GM12864 (cell line): ENCODE measurements at regions not wholly inside any gene's neighbourhood (a gene's known extent, or its start where the extent isn't known, plus 50 kb on each side); places are given as distances from the start of the nearest gene placed in this dataset.
"Not testable (repeated sequence)": the region's sequence is repeated elsewhere in the genome, so short reads cannot be mapped to it uniquely, and the experiment has no call there.

ENCODE experiments used
- DNase-seq: peaks from one replicate; pipeline ENCODE4 v3.0.0-alpha.2; 2011; ENCODE audit warnings: low read depth
- H3K4me3 ChIP-seq: 2 replicates; pipeline ENCODE4 v1.5.1; 2011; ENCODE audit warnings: mild to moderate bottlenecking, low read depth, low read length, control low read depth
- TF ChIP-seq, protein P1 (sequence below): IDR thresholded peaks from 2 replicates; pipeline ENCODE4 v1.5.1; 2011; ENCODE audit warnings: low read depth, mild to moderate bottlenecking, moderate library complexity, low read length, control low read depth, inconsistent platforms; ENCODE audit errors: missing control alignments

DNA sequence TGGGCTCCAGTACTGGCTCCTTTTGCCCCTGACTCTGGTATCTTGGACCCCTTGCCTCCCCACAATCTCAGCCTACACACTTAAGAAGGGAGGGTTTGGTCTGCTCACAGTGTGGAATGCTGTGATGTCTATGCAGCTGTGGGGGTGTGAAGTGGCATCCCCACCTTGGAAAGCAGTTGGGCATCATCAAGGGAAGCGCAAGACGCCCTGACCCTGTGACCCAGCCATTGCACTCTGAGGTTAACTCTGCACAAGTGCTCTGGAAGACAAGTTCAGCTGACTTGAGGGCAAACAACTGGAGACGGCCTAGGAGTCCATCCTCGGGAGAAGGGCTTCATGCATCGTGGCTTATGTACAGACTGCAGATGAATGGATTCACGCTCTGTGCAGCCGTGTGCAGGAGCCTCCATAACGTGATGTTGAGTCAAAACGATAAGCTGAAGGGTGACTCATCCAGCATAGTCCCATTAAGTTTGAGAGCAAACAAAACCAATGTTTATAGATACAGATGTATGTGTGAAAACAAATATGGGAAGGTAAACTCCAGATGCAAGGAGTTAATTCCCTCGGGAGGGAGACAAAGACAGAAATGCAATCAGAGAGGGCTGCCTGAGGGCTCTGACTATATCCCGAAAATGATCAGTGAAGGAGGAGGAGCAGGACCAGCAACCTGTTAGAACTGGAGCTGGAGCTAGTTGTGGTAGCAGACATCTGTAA is 86.8 kb downstream of the LSM3 start:
- TF ChIP-seq, protein P1, sequence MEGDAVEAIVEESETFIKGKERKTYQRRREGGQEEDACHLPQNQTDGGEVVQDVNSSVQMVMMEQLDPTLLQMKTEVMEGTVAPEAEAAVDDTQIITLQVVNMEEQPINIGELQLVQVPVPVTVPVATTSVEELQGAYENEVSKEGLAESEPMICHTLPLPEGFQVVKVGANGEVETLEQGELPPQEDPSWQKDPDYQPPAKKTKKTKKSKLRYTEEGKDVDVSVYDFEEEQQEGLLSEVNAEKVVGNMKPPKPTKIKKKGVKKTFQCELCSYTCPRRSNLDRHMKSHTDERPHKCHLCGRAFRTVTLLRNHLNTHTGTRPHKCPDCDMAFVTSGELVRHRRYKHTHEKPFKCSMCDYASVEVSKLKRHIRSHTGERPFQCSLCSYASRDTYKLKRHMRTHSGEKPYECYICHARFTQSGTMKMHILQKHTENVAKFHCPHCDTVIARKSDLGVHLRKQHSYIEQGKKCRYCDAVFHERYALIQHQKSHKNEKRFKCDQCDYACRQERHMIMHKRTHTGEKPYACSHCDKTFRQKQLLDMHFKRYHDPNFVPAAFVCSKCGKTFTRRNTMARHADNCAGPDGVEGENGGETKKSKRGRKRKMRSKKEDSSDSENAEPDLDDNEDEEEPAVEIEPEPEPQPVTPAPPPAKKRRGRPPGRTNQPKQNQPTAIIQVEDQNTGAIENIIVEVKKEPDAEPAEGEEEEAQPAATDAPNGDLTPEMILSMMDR: no peak
- DNase-seq: no peak
- no peak overlapping the region for H3K4me3 ChIP-seq

DNA sequence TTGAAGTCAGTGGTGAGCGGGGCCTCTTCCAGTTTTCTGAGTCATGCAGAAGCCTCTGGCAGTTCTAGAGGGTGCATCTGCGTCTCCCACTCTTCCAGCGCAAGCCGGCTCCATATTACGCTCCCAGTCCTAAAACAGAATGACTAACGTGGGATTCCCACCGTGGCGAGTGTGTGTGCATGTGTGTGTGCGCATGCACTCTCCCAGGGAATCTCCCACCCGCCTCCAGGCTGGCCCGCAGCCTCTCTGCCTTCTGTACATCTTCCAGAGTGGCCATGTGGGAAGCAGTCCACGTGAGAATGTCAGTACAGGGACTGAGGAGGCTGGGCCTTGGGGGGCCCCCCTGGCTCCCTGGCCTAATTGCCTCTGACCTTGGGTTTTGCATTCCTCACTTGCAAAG is 87.7 kb downstream of the LSM3 start:
- TF ChIP-seq, protein P1: no peak
- DNase-seq: no peak
- H3K4me3 ChIP-seq: no peak overlapping the region

DNA sequence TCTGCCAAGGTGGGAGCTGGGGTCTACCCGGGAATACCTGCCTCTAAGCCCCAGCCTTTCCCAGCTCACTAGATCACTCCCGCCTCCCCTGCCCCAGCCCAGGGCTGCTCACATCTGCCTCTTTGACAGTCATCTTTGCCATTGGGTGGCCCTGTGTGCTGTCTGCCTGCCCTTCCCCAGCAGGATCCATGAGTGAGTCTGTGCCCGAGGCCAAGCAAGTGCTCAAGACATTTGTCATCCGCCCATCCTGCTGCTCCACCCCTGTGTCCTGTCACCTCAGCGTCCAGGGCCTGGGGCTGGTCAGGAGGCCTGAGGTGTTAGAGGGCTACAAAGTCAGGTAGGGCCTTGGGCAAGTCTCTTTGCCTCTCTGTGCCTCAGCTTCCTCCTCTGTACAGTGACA is 89.4 kb downstream of the LSM3 start:
- no peak for DNase-seq
- TF ChIP-seq, protein P1: no peak
- no peak overlapping the region for H3K4me3 ChIP-seq

DNA sequence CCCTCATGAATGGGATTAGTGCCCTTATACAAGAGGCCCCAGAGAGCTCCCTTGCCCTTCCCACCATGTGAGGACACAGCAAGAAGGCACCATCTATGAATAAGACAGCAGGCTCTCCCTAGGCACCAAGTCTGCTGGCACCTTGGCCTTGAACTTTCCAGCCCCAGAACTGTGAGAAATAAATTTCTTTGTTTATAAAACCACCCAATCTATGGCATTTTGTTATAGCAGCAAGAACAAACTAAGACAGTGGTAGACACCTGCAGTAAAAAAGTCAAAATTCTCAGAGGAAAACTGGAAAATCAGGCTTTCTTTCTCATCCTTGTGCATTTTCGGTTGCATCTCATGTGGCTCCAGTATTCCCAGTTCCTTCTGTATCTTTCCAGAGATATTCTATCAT is 90.3 kb downstream of the LSM3 start:
- TF ChIP-seq, protein P1: no peak
- H3K4me3 ChIP-seq: no peak overlapping the region
- DNase-seq: no peak

DNA sequence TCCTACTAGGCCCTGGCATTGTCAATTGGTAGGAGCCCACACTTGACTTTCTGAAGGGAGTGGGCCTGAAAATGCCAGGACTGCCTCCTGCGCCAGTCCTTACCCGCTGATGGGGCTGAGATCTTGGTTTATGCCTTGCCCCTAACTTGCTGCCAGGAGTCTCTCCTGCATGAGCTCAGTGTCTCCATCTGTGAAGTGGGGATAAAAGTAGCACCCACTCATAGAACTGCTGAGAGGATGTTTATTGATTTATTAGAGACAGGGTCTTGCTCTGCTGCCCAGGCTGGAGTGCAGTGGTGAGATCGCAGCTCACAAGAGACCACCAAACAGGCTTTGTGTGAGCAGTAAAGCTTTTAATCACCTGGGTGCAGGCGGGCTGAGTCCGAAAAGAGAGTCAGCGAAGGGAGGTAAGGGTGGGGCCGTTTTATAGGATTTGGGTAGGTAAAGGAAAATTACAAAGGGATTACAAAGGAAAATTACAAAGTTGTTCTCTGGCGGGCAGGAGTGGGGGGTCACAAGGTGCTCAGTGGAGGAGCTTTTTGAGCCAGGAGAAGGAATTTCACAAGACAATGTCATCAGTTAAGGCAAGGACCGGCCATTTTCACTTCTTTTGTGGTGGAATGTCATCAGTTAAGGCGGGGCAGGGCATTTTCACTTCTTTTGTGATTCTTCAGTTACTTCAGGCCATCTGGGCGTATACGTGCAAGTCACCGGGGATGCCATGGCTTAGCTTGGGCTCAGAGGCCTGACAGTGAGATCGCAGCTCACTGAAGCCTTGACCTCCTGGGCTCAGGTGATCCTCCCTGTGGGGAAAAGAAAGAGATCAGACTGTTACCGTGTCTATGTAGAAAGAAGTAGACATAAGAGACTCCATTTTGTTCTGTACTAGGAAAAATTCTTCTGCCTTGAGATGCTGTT is 93.7 kb downstream of the LSM3 start:
- not testable (repeated sequence) for DNase-seq, H3K4me3 ChIP-seq

DNA sequence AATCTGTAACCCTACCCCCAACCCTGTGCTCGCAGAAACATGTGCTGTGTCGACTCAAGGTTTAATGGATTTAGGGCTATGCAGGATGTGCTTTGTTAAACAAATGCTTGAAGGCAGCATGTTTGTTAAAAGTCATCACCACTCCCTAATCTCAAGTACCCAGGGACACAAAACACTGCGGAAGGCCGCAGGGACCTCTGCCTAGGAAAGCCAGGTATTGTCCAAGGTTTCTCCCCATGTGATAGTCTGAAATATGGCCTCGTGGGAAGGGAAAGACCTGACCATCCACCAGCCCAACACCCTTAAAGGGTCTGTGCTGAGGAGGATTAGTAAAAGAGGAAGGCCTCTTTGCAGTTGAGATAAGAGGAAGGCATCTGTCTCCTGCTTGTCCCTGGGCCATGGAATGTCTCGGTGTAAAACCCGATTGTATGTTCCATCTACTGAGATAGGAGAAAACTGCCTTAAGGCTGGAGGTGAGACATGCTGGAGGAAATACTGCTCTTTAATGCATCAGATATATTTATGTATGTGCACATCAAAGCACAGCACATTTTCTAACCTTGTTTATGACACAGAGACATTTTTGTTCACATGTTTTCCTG is 94.4 kb downstream of the LSM3 start:
- not testable (repeated sequence) for H3K4me3 ChIP-seq, DNase-seq

DNA sequence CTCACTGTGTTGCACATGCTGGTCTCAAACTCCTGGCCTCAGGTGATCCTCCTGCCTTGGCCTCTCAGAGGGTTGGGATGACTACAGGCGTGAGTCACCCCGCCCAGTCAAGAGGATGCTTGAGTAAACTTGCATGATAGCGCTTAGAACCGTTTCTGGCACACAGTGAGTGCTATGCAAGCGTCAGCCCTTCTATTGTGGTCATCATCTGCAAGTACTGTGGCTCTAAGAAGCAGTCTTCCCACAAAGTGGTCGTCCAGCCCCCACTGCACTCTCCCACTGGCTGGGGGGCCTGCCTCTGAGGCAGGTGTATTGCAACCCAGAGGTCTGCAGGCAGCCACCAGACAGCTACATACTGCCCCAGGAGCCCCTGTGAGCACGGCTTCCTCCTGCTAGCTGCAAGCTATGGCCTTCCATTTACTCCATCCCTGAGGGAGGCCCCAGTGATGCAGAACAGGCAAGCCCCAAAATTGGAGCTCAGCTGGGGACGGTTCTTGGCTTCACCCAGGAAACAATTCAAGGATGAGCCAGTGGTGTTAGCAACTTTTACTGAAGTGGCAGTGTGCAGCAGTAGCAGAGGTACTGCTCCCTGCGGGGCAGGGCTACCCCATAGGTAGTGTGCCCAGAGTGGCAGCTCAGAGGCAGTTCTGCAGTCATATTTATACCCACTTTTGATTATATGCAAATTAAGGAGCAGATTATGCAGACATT is 95.4 kb downstream of the LSM3 start:
- TF ChIP-seq, protein P1: no peak
- no peak overlapping the region for H3K4me3 ChIP-seq
- DNase-seq: no peak
